GM12878 (cell line): ENCODE measurements at regions not wholly inside any gene's neighbourhood (a gene's known extent, or its start where the extent isn't known, plus 50 kb on each side); places are given as distances from the start of the nearest gene placed in this dataset.

Experiments
- ATAC-seq: fragments of 200-7000 bp; cut with Tn5 transposase; 3 replicates; pipeline ENCODE4 v1.9.1; 2020; ENCODE audit warnings: mild to moderate bottlenecking, moderate library complexity
- BruUV-seq: library from RNA; stranded (reverse); fragments of 400-500 nt; replicated peaks from 2 replicates; lab custom pipeline; 2021; lab: Mats Ljungman, UMichigan
- CTCF ChIA-PET: fragments of 300-600 bp; sonication (Branson Sonifier 250); formaldehyde crosslinking; extraction: SDS; loops from one replicate; lab custom pipeline; 2021; ENCODE audit warnings: inconsistent platforms; lab: Yijun Ruan, JAX
- POLR2A ChIA-PET: fragments of 350-600 bp; formaldehyde crosslinking; extraction: SDS; loops from one replicate; lab custom pipeline; 2021; ENCODE audit warnings: inconsistent platforms; lab: Charles Lee
- RAD21 ChIA-PET: fragments of 300-600 bp; sonication (Branson Sonifier 250); formaldehyde crosslinking; loops from one replicate; lab custom pipeline; 2023; ENCODE audit warnings: antibody characterized with exemption; ENCODE audit not compliant: unreplicated experiment; lab: Charles Lee
- SMC1A ChIA-PET: fragments of 300-600 bp; sonication (Branson Sonifier 250); formaldehyde crosslinking; loops from one replicate; lab custom pipeline; 2023; ENCODE audit not compliant: unreplicated experiment, uncharacterized antibody; lab: Charles Lee
- DNase-seq: peaks from one replicate; pipeline ENCODE4 v3.0.0-alpha.2; 2011; ENCODE audit warnings: low read depth, low spot score
- FAIRE-seq: peaks from 3 replicates; lab custom pipeline; 2011; peaks lifted over from hg19 to GRCh38; lab: Jason Lieb, UNC
- H2AFZ ChIP-seq: 2 replicates; pipeline ENCODE4 v1.6.0; 2011; ENCODE audit warnings: low read depth, low read length, control low read depth; ENCODE audit not compliant: control insufficient read depth
- H3K27ac ChIP-seq: 2 replicates; pipeline ENCODE4 v1.5.1; 2011; ENCODE audit warnings: control low read depth; ENCODE audit not compliant: control insufficient read depth, insufficient read depth
- H3K27me3 ChIP-seq, 2 experiments: replicated peaks in 1 of 2; 2 replicates each; pipeline versions ENCODE4 v1.6.0 to v1.6.1; 2011; ENCODE audit warnings: low read length in 1 of 2; ENCODE audit not compliant: control insufficient read depth in 2 of 2, insufficient read depth in 2 of 2
- H3K36me3 ChIP-seq, 2 experiments: 2 replicates each; pipeline ENCODE4 v1.5.1; 2011; ENCODE audit warnings: low read length in 1 of 2; ENCODE audit not compliant: control insufficient read depth in 2 of 2, insufficient read depth in 2 of 2
- H3K4me1 ChIP-seq: 2 replicates; pipeline ENCODE4 v1.6.1; 2011; ENCODE audit warnings: mild to moderate bottlenecking, low read length, moderate library complexity, mixed read lengths; ENCODE audit not compliant: control insufficient read depth, insufficient read depth
- H3K4me2 ChIP-seq: 2 replicates; pipeline ENCODE4 v1.6.0; 2011; ENCODE audit warnings: control low read depth; ENCODE audit not compliant: control insufficient read depth, insufficient read depth
- H3K4me3 ChIP-seq: fragments of 200-600 bp; sonication (generic); 2 replicates; pipeline ENCODE4 v1.5.1; 2016
- H3K79me2 ChIP-seq: 2 replicates; pipeline ENCODE4 v1.6.0; 2011; ENCODE audit warnings: low read length; ENCODE audit not compliant: control insufficient read depth, insufficient read depth
- H3K9ac ChIP-seq: 2 replicates; pipeline ENCODE4 v1.8.0; 2011; ENCODE audit warnings: low read length, control low read depth, mixed read lengths; ENCODE audit not compliant: control insufficient read depth, insufficient read depth
- H3K9me3 ChIP-seq: replicated peaks from 3 replicates; pipeline ENCODE4 v1.5.1; 2011; ENCODE audit warnings: mild to moderate bottlenecking, low read length; ENCODE audit not compliant: control insufficient read depth, insufficient read depth
- H4K20me1 ChIP-seq: 2 replicates; pipeline ENCODE4 v1.6.0; 2011; ENCODE audit not compliant: control insufficient read depth, insufficient read depth
- CHD4 ChIP-seq: fragments of 200-600 bp; sonication (generic); IDR thresholded peaks from 2 replicates; pipeline ENCODE4 v1.6.1; 2016; ENCODE audit warnings: mild to moderate bottlenecking
- ESRRA ChIP-seq: IDR thresholded peaks from 2 replicates; pipeline ENCODE4 v1.6.1; 2012; ENCODE audit warnings: mild to moderate bottlenecking, low read length, improper control_type of control experiment
- HDAC6 ChIP-seq: fragments of 200-600 bp; sonication (generic); IDR thresholded peaks from one replicate; pipeline ENCODE4 v1.8.0; 2017; ENCODE audit warnings: antibody characterized with exemption; ENCODE audit not compliant: unreplicated experiment
- MTA2 ChIP-seq: fragments of 450-650 bp; IDR thresholded peaks from 2 replicates; pipeline ENCODE4 v1.6.1; 2016; ENCODE audit warnings: low read depth, mild to moderate bottlenecking, moderate library complexity
- RFX5 ChIP-seq: IDR thresholded peaks from 2 replicates; pipeline ENCODE4 v1.6.1; 2011; ENCODE audit warnings: low read depth, low read length, improper control_type of control experiment
- STAT3 ChIP-seq: IDR thresholded peaks from 2 replicates; pipeline ENCODE4 v1.6.1; 2011; ENCODE audit warnings: low read depth, low read length, improper control_type of control experiment
- TAF1 ChIP-seq: IDR thresholded peaks from 2 replicates; pipeline ENCODE4 v1.6.1; 2011; ENCODE audit warnings: mild to moderate bottlenecking, low read depth, low read length, borderline replicate concordance
- WRNIP1 ChIP-seq: IDR thresholded peaks from 2 replicates; pipeline ENCODE4 v1.6.1; 2011; ENCODE audit warnings: low read depth, low read length, improper control_type of control experiment, borderline replicate concordance
- ZNF592 ChIP-seq: fragments of 450-650 bp; IDR thresholded peaks from 2 replicates; pipeline ENCODE4 v1.6.1; 2017; ENCODE audit warnings: mild to moderate bottlenecking, moderate library complexity
- WGBS: methylation state at CpG from one replicate; pipeline ENCODE4 v1.1.6; 2016; ENCODE audit warnings: low lambda C conversion rate; ENCODE audit not compliant: insufficient replicate concordance, insufficient coverage; ENCODE audit errors: missing lambda C conversion rate; 5-methylcytosine and 5-hydroxymethylcytosine counted together
- in situ Hi-C: fragments of 300-500 bp; cut with MboI; formaldehyde crosslinking; loops from 9 replicates; pipeline ENCODE4 v1.14.3; 2018; ENCODE audit warnings: mixed read lengths
- intact Hi-C: fragments of 100-400 bp; cut with micrococcal nuclease; formaldehyde crosslinking; loops from one replicate; pipeline ENCODE4 v1.14.2; 2022; ENCODE audit not compliant: unreplicated experiment
- TF ChIP-seq, protein P1 (sequence below): IDR thresholded peaks from 2 replicates; pipeline ENCODE4 v1.6.1; 2011; ENCODE audit warnings: low read depth, mild to moderate bottlenecking, low read length, moderate library complexity, borderline replicate concordance; ENCODE audit errors: extremely low read depth

DNA sequence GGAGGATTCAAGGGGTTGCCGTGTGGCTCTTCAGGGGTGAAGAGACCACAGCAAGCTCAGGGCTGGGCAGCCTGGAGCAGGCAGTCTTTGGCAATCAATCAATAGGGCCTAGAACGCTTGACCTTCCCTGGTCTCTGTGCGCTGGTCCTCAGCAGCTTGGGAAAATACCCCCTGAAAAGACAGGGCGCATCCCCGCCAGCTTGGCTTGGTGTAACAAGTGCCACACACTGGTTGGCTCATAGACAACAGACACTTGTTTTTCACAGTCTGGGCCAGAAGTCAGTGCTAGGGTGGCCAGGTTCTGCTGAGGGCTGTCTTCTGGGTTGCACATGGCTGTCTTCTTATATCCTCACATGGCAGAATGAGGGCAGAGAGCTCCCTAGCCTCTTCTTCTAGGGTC, 141.1 kb downstream of the HSD17B3 start:
- ATAC-seq (no peak), FAIRE-seq (no peak)
- Histone ChIP-seq H3K4me3 (no peak overlapping the region), H3K9me3 (no peaks in the 10 kb centered on the region; the same call in 2 of the 3 replicates), H4K20me1 (no peaks in the 10 kb centered on the region), H3K79me2 (no peaks in the 10 kb centered on the region), H3K4me1 (peaks cover 8% of the 10 kb centered on the region), H3K27me3 (no peaks in the 10 kb centered on the region), H3K27ac (no peak overlapping the region), H3K4me2 (no peak overlapping the region), H3K36me3 (no peaks in the 10 kb centered on the region), H3K9ac (no peak overlapping the region), H2AFZ (no peak overlapping the region)
- WGBS = 85% methylated on average over 5 of the region's 5 CpGs
- SMC1A ChIA-PET = no interaction called here
- intact Hi-C loops = no loop called here
- BruUV-seq = no TSS peak
- RAD21 ChIA-PET = no interaction called here
- POLR2A ChIA-PET = no interaction called here
- TF ChIP-seq STAT3 (no peak), CHD4 (no peak), WRNIP1 (no peak), TAF1 (no peak), HDAC6 (no peak)
- TF ChIP-seq, protein P1, sequence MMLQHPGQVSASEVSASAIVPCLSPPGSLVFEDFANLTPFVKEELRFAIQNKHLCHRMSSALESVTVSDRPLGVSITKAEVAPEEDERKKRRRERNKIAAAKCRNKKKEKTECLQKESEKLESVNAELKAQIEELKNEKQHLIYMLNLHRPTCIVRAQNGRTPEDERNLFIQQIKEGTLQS = no peak
- TF ChIP-seq, all 136 proteins: peak for 0
- CTCF ChIA-PET = interaction anchor here (0.7 kb wide), 1 partner anchor 635 kb away, joined by 3 read pairs; no protein-coding TSS in a partner anchor
- DNase-seq = no peak
- in situ Hi-C loops = no loop called here

DNA sequence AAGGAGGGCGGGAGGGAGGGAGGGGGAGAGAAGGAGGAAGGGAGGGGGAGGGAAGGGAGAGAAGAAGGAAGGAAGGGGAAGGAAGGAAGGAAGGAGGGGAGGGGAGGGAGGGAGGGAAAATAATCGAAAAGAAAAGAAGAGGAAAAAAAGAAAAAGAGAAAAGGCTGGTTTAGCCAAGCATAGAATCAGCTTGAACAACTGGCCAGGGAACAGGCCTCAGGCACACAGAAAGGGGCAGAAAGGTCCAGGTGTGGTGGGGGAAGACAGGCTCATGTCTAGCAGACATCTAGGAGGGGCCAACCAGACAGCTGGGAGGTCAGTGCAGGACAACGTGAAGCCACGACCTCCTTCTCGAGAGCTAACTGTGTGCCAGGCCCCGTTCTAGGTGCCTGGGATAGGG, 141.8 kb downstream of the HSD17B3 start:
- no peak overlapping the region for H3K4me2 ChIP-seq
- ChIA-PET SMC1A (no interaction called here), CTCF (no interaction called here), POLR2A (no interaction called here), RAD21 (no interaction called here)
- H4K20me1 ChIP-seq = no peaks in the 10 kb centered on the region
- H3K9me3 ChIP-seq = no peaks in the 10 kb centered on the region; the same call in 2 of the 3 replicates
- ATAC-seq = no peak
- no peak overlapping the region for H2AFZ ChIP-seq
- H3K27ac ChIP-seq = no peak overlapping the region
- 18% methylated on average over 5 of the region's 6 CpGs for WGBS
- no peaks in the 10 kb centered on the region for H3K79me2 ChIP-seq
- peaks cover 8% of the 10 kb centered on the region for H3K4me1 ChIP-seq
- no peak for DNase-seq
- in situ Hi-C loops (no loop called here), intact Hi-C loops (no loop called here)
- no peaks in the 10 kb centered on the region for H3K27me3 ChIP-seq
- no peak overlapping the region for H3K4me3 ChIP-seq
- no peak for FAIRE-seq
- H3K36me3 ChIP-seq = no peaks in the 10 kb centered on the region
- no peak overlapping the region for H3K9ac ChIP-seq
- no TSS peak for BruUV-seq
- TF ChIP-seq ESRRA = no peak
- no peak for TF ChIP-seq RFX5
- no peak for TF ChIP-seq ZNF592
- TF ChIP-seq MTA2 = no peak
